NCI-H2227 (cell line): ENCODE measurements at regions not wholly inside any gene's neighbourhood (a gene's known extent, or its start where the extent isn't known, plus 50 kb on each side); places are given as distances from the start of the nearest gene placed in this dataset.
"Not testable (repeated sequence)": the region's sequence is repeated elsewhere in the genome, so short reads cannot be mapped to it uniquely, and the experiment has no call there.

Experiments
- DNase-seq: peaks from one replicate; lab custom pipeline; 2025; ENCODE audit not compliant: unreplicated experiment; lab: John Stamatoyannopoulos, UW

DNA sequence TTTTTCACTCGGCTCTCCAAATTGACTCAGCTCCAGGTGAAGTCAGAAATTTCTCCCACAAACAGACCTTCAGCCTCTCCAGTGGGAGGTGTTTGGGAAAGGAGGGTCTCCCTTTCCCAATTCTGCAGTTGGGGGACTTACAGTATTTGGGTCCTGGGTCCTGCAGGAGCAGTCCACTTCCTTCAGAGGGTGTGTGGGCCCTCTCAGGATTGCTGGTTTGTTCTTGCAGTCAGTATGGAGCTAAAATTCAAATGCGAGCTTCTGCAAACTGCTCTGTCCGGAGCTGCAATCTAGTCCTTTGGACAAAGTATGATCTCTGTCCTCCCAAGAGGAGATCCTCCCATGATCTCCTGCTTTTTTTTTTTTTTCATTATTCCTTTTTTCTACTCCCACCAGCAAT, 87.9 kb upstream of the MSTN start:
- DNase-seq: no peak

DNA sequence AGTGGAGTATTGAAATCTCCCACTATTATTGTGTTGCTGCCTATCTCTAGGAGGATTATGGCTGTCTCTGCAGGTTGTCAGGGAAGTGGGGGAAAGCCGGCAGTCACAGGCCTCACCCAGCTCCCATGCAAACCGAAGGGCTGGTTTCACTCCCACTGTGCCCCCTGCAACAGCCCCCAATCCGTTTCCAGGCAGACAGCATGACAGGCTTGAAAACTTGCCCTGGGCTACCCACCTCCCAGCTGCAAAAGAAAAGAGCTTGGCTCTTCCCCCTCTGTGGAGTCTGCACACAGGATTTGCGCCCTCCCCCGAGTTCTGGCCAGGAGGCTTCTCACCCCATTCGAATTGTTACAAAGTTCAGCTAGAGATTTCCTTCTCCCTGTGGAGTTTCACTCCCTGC, 87.4 kb upstream of the MSTN start:
- no peak for DNase-seq

DNA sequence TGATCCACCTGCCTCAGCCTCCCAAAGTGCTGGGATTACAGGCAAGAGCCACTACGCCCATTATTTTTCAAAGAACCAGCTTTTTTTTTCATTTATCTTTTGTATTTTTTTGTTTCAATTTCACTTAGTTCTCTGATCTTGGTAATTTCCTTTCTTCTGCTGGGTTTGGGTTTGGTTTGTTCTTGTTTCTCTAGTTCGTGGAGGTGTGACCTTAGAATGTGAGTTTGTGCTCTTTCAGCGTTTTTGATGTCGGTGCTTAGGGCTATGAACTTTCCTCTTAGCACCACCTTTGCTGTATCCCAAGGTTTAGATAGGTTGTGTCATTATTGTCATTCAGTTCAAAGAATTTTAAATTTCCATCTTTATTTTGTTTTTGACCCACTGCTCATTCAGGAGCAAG, 86.7 kb upstream of the MSTN start:
- no peak for DNase-seq

- DNase-seq: not testable (repeated sequence)
Observed at GRCh38 chr2:190146109-190146508, 83.6 kb upstream of the MSTN start.

DNA sequence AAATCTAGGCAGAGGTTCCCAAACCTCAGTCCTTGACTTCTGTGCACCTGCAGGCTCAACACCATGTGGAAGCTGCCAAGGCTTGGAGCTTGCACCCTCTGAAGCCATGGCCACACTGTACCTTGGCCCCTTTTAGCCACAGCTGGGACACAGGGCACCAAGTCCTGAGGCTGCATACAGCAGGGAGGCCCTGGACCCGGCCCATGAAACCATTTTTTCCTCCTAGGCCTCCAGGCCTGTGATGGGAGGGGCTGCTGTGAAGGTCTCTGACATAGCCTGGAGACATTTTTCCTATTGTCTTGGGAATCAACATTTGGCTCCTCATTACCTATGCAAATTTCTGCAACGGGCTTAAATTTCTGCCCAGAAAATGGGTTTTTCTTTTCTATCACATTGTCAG, 77.9 kb upstream of the MSTN start:
- DNase-seq: not testable (repeated sequence)

- DNase-seq: no peak
Observed at GRCh38 chr2:190139371-190139770, 76.8 kb upstream of the MSTN start.

GRCh38 chr2:190138032-190138431, 75.5 kb upstream of the MSTN start:
- DNase-seq: no peak

- DNase-seq: no peak
Observed at GRCh38 chr2:190137561-190137960, 75.0 kb upstream of the MSTN start.

- DNase-seq: no peak
Observed at GRCh38 chr2:190136825-190137224, 74.3 kb upstream of the MSTN start.

GRCh38 chr2:190136259-190136658, 73.7 kb upstream of the MSTN start:
- DNase-seq: no peak

DNA sequence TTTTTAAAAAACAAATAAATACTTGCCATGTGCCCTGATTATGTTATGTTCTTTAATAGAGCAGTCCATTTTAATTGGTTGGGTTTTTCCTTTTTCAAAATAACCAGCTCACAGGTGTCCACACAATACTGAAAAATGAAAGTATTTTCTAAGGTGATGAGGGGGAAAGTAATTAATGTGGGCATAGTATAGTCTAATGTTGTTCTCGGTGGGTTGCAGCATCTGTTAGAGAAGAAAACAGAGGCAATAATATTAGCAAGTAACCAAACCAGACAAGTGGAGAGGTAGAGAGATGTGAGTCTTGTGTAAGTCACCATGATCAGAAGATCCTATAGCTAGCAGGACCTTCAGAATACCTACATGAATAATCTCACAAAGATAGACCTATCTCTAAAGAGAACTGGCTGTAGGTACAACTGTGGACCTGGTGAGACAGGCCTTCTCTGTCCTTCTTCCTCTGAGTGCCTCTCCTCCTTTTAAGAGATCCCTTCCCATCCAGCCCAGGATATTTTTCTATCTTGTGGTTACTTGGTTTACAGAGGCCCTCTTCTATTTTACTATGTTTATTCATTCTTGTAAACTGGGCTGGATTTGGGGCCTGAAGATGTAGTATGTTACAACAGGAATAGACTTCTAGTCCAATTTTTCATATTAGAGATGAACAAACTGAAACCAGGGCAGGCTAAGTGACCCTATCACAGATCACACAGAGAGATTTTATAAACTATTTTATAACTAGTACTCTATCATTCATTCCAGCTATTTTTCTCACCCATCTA, 67.1 kb upstream of the MSTN start:
- no peak for DNase-seq

GRCh38 chr2:190127651-190128050, 65.1 kb upstream of the MSTN start:
- DNase-seq: no peak

- no peak for DNase-seq
Observed at GRCh38 chr2:190126798-190127197, 64.3 kb upstream of the MSTN start.

GRCh38 chr2:190123956-190124355, 61.4 kb upstream of the MSTN start:
- no peak for DNase-seq

GRCh38 chr2:190121971-190122370, 59.4 kb upstream of the MSTN start:
- DNase-seq: no peak

DNA sequence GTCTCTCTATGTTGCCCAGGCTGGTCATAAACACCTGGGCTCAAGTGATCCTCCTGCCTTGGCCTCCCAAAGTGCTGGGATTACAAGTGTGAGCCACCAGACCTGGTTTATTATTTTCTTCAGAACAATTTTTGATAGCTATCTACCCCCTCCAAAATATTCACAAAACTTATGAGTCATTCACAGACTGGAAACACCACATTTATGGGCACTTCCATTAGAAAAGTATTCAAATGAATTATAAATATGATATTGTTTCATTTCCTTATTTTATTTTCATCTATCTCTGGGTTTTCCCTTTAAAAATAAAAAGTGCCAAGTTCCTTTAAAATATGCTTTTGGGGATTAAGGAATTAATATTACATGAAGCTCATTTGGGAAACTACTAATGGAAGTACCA, 58.8 kb upstream of the MSTN start:
- DNase-seq: no peak

- no peak for DNase-seq
Observed at GRCh38 chr2:190119923-190120590, 57.5 kb upstream of the MSTN start.

DNA sequence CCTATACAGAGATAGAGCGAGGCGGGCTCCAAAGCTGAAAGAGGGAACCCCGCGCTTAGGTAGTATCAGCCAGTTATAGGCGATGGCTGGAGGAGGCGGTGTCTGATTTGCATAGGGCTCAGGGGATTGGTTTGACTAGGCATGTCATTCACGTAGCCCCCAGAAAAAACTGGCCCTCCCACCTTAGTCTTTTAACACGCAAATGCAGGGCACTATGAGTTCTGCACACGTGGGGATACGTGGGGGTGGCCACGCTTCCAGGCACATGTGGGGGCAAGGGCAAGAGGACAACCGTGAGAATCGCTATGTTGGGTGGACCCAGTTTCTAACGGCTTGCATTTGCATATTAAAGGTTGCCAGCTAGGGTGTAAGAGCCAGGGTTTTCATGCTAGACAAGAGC, 56.7 kb upstream of the MSTN start:
- DNase-seq: peak; percentile 66

DNA sequence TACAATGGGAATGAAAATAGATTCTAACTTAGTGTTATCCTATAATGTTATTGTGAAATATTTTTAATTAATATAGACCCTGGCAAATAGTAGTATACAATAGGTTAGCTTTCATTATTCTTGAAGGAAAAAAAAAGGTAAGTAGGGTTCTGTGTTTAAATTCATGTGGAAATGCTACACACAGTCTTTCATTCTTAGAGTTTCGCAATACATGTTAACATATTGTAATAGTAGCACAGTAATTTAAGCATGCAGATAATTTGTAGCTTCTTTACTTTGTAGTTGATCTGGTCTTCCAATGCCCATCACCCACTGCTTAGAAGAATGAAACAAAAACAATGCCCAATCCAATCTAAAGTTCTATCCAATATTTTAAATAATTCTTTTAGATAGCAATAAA, 54.8 kb upstream of the MSTN start:
- no peak for DNase-seq

DNA sequence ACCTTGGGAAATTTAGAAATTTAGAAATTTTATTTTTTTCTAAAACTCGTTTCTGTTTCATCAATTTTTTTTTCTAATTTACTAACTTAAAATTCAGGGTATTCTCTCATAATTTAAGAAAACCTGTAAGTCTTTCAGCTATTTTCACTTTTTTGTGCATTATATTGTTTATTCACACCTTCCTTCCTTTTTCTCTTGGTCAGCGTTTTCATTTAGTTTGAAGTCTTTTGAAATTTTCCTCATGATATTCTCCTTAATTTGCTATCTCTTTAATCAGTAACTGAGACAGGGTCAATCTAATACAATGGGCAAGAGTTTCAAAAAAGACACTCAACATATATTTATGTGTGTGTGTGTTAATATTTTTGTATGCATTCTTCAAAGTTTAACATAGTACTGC, 50.5 kb upstream of the MSTN start:
- no peak for DNase-seq
